Endothelial cell of umbilical vein (primary cell): ENCODE measurements at regions not wholly inside any gene's neighbourhood (a gene's known extent, or its start where the extent isn't known, plus 50 kb on each side); places are given as distances from the start of the nearest gene placed in this dataset.
A peak's percentile ranks its signal among the peaks of the same experiment; 100 is the strongest.

Experiments used
- BruUV-seq: library from RNA; stranded (reverse); fragments of 400-500 nt; replicated peaks from 2 replicates; lab custom pipeline; 2021; lab: Mats Ljungman, UMichigan
- CTCF ChIA-PET: fragments of 300-600, 350-600 bp; sonication (Branson Sonifier 250); formaldehyde crosslinking; loops from one replicate; lab custom pipeline; 2021; ENCODE audit warnings: antibody characterized with exemption, inconsistent platforms; lab: Charles Lee
- POLR2A ChIA-PET: fragments of 300-600, 350-600 bp; sonication (Branson Sonifier 250); formaldehyde crosslinking; loops from one replicate; lab custom pipeline; 2021; ENCODE audit warnings: antibody characterized with exemption, inconsistent platforms; lab: Charles Lee
- DNase-seq: peaks from one replicate; pipeline ENCODE4 v3.0.0-alpha.2; 2011; ENCODE audit warnings: low read depth, low spot score
- FAIRE-seq: peaks from 2 replicates; lab custom pipeline; 2011; peaks lifted over from hg19 to GRCh38; lab: Jason Lieb, UNC
- H2AFZ ChIP-seq: 2 replicates; pipeline ENCODE4 v1.6.0; 2012; ENCODE audit warnings: low read depth, low read length, control low read depth, inconsistent platforms
- H3K27ac ChIP-seq: 2 replicates; pipeline ENCODE4 v1.5.1; 2011; ENCODE audit warnings: low read depth, mild to moderate bottlenecking, control low read depth, low read length, moderate library complexity; ENCODE audit not compliant: insufficient read depth
- H3K27me3 ChIP-seq, 2 experiments: 2 replicates each; pipeline versions ENCODE4 v1.6.0 to v1.6.1; 2011; ENCODE audit warnings: low read length in 2 of 2, mixed read lengths in 1 of 2; ENCODE audit not compliant: control insufficient read depth in 2 of 2, insufficient read depth in 2 of 2
- H3K36me3 ChIP-seq, 2 experiments: 2 replicates in 1 of 2; 3 replicates in 1 of 2; pipeline ENCODE4 v1.5.1; 2011; ENCODE audit warnings: low read length in 2 of 2, mild to moderate bottlenecking in 1 of 2, moderate library complexity in 1 of 2; ENCODE audit not compliant: control insufficient read depth in 2 of 2, insufficient read depth in 2 of 2; ENCODE audit errors: extremely low read depth in 1 of 2
- H3K4me1 ChIP-seq: 3 replicates; pipeline ENCODE4 v1.5.1; 2011; ENCODE audit warnings: mild to moderate bottlenecking, low read length; ENCODE audit not compliant: control insufficient read depth, insufficient read depth; ENCODE audit errors: extremely low read depth
- H3K4me2 ChIP-seq: 2 replicates; pipeline ENCODE4 v1.6.1; 2011; ENCODE audit warnings: low read length, control low read depth, mixed read lengths; ENCODE audit not compliant: insufficient read depth
- H3K4me3 ChIP-seq, 3 experiments: fragments of 200-600 bp in 1 of 3; sonication (generic), shearing (Covaris generic) in 1 of 3; replicated peaks in 1 of 3; 2 replicates each; pipeline ENCODE4 v1.5.1; 2011 to 2016; ENCODE audit warnings: control low read depth in 3 of 3, low read length in 3 of 3, mild to moderate bottlenecking in 2 of 3, inconsistent platforms in 1 of 3, low read depth in 1 of 3, moderate library complexity in 1 of 3; ENCODE audit not compliant: insufficient read depth in 1 of 3
- H3K79me2 ChIP-seq: 2 replicates; pipeline ENCODE4 v1.6.0; 2012; ENCODE audit warnings: low read length, inconsistent platforms; ENCODE audit not compliant: control insufficient read depth, insufficient read depth
- H3K9ac ChIP-seq: replicated peaks from 2 replicates; pipeline ENCODE3; 2011; ENCODE audit warnings: low read length, control low read depth; ENCODE audit not compliant: insufficient read depth; ENCODE audit errors: extremely low read depth
- H3K9me1 ChIP-seq: replicated peaks from 3 replicates; pipeline ENCODE4 v1.6.0; 2011; ENCODE audit warnings: mild to moderate bottlenecking, low read length; ENCODE audit not compliant: control insufficient read depth, insufficient read depth; ENCODE audit errors: extremely low read depth
- H3K9me3 ChIP-seq: replicated peaks from 2 replicates; pipeline ENCODE4 v1.5.1; 2012; ENCODE audit warnings: low read length, inconsistent platforms; ENCODE audit not compliant: control insufficient read depth, insufficient read depth
- H4K20me1 ChIP-seq: replicated peaks from 2 replicates; pipeline ENCODE3; 2011; ENCODE audit warnings: mild to moderate bottlenecking, low read length; ENCODE audit not compliant: control insufficient read depth, insufficient read depth; ENCODE audit errors: extremely low read depth
- EZH2 ChIP-seq: IDR thresholded peaks from 2 replicates; pipeline ENCODE4 v1.6.1; 2012; ENCODE audit warnings: borderline replicate concordance, low read depth, mild to moderate bottlenecking, moderate library complexity, low read length, inconsistent platforms; ENCODE audit not compliant: severe bottlenecking
- FOS ChIP-seq: IDR thresholded peaks from 2 replicates; pipeline ENCODE4 v1.6.1; 2011; ENCODE audit warnings: mild to moderate bottlenecking, low read length, moderate library complexity, borderline replicate concordance; ENCODE audit not compliant: insufficient read depth
- GATA2 ChIP-seq: IDR thresholded peaks from 2 replicates; pipeline ENCODE4 v1.7.0; 2011; ENCODE audit warnings: low read depth, mild to moderate bottlenecking, moderate library complexity, mixed read lengths, low read length; ENCODE audit not compliant: insufficient read length, insufficient read depth
- JUN ChIP-seq: IDR thresholded peaks from 2 replicates; pipeline ENCODE4 v1.6.1; 2011; ENCODE audit warnings: borderline replicate concordance, low read depth; ENCODE audit not compliant: insufficient read length, insufficient read depth
- MYC ChIP-seq: IDR thresholded peaks from one replicate; pipeline ENCODE4 v1.6.1; 2011; ENCODE audit warnings: mild to moderate bottlenecking, low read depth, low read length
- POLR2A ChIP-seq: IDR thresholded peaks from 2 replicates; pipeline ENCODE4 v1.6.1; 2012; ENCODE audit warnings: low read depth, mild to moderate bottlenecking, control low read depth, low read length
- POLR2AphosphoS5 ChIP-seq: IDR thresholded peaks from 2 replicates; pipeline ENCODE4 v1.6.1; 2012; ENCODE audit warnings: low read depth, mild to moderate bottlenecking, control low read depth, low read length, moderate library complexity; ENCODE audit not compliant: insufficient read depth
- dilution Hi-C: fragments of 300-500 bp; cut with MboI; formaldehyde crosslinking; loops from one replicate; pipeline ENCODE4 v1.15.0; 2019; ENCODE audit warnings: low sequenced_read_pairs; ENCODE audit not compliant: extremely low pct_ligation_motif_present
- intact Hi-C: fragments of 100-400 bp; cut with micrococcal nuclease; formaldehyde crosslinking; loops from one replicate; pipeline ENCODE4 v1.10.0; 2022
- TF ChIP-seq, protein P1 (sequence below), 2 donors: IDR thresholded peaks; 1 replicate in 1 of 2; 2 replicates in 1 of 2; pipeline ENCODE4 v1.5.1; 2011; ENCODE audit warnings: low read length in 2 of 2, mild to moderate bottlenecking in 2 of 2, moderate library complexity in 2 of 2, control low read depth in 1 of 2, inconsistent platforms in 1 of 2, low read depth in 1 of 2; ENCODE audit not compliant: insufficient read depth in 1 of 2; ENCODE audit errors: extremely low read depth in 1 of 2
- TF ChIP-seq, protein P2 (sequence below): IDR thresholded peaks from 2 replicates; pipeline ENCODE4 v1.6.1; 2011; ENCODE audit not compliant: insufficient read depth, insufficient read length

DNA sequence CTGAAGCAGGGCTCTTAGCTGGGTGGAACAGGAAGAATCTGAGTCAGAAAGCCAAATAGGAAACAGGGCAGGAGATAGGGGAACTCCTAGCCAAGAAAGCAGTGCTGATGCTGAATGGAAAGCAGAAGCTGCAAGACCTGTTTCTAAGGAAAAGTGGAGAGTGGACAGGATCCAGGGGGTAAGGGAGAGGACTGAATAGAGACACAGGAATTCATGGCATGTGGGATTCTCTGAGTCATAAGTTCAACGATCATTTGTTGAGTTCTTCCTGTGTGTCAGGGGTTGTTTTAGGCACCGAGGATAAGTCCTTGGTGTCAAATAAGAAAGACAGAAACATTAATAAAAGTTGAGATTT lies 153.8 kb upstream of the FGGY start:
- Histone ChIP-seq H3K4me1 (peaks cover 43% of the 10 kb centered on the region), H3K27me3 (no peaks in the 10 kb centered on the region), H3K79me2 (no peaks in the 10 kb centered on the region), H3K9me1 (no peaks in the 10 kb centered on the region), H3K36me3 (no peaks in the 10 kb centered on the region), H3K9me3 (no peaks in the 10 kb centered on the region), H2AFZ (no peak overlapping the region), H4K20me1 (no peaks in the 10 kb centered on the region), H3K27ac (peak overlapping the region; percentile 82), H3K9ac (peak overlapping the region; percentile 48), H3K4me3 (no peak overlapping the region), H3K4me2 (peak overlapping the region; percentile 31)
- TF ChIP-seq, protein P1, sequence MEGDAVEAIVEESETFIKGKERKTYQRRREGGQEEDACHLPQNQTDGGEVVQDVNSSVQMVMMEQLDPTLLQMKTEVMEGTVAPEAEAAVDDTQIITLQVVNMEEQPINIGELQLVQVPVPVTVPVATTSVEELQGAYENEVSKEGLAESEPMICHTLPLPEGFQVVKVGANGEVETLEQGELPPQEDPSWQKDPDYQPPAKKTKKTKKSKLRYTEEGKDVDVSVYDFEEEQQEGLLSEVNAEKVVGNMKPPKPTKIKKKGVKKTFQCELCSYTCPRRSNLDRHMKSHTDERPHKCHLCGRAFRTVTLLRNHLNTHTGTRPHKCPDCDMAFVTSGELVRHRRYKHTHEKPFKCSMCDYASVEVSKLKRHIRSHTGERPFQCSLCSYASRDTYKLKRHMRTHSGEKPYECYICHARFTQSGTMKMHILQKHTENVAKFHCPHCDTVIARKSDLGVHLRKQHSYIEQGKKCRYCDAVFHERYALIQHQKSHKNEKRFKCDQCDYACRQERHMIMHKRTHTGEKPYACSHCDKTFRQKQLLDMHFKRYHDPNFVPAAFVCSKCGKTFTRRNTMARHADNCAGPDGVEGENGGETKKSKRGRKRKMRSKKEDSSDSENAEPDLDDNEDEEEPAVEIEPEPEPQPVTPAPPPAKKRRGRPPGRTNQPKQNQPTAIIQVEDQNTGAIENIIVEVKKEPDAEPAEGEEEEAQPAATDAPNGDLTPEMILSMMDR (IDR thresholded peaks at IDR 0.05; ENCODE audit: extremely low read depth in 1 of 2, insufficient read depth in 1 of 2, low read depth in 1 of 2, low read length in 2 of 2): no peak
- TF ChIP-seq, protein P2, sequence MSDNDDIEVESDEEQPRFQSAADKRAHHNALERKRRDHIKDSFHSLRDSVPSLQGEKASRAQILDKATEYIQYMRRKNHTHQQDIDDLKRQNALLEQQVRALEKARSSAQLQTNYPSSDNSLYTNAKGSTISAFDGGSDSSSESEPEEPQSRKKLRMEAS: no peak
- TF ChIP-seq POLR2AphosphoS5 (peak; percentile 88), JUN (peak; percentile 78), MYC (no peak), FOS (peak; percentile 97), GATA2 (peak; percentile 87), POLR2A (peak; percentile 45), EZH2 (no peak)
- FAIRE-seq (peak; percentile 96), DNase-seq (peak; percentile 91)
- no TSS peak for BruUV-seq
- intact Hi-C loops (loop anchor here (1.0 to 5.0 kb wide), 14 partner anchors 15 to 614 kb away; partner anchors contain the start of genes FGGY and JUN), dilution Hi-C loops (no loop called here)
- CTCF ChIA-PET: interaction anchor here (1.5 to 2.5 kb wide), 7 partner anchors 9 to 616 kb away, joined by 4 to 8 read pairs (median 5); no protein-coding TSS in a partner anchor
- POLR2A ChIA-PET: interaction anchor here (0.6 to 1.4 kb wide), 2 partner anchors 67 to 359 kb away, joined by 3 to 4 read pairs; partner anchors contain the start of gene JUN
